ENCODE measurements at regions not wholly inside any gene's neighbourhood (a gene's known extent, or its start where the extent isn't known, plus 50 kb on each side); places are given as distances from the start of the nearest gene placed in this dataset.

DNA sequence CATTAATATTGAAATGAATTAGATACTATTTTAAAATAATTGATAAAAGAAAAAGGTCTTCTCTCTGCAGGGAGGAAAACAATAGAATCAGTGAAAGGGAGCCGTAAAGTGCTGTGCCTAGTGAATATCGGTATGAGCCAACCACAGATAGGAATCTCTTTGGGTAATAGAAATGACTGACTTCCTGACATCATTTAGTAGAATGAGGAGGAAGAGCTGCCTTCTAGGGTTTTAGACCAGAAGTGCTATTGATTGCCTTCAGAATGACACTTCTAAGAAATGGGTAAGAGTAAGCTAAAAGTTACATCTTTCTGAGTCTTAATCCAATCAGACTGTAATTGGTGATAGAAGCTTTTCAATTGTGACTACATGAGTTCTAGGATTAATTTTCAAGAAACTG lies 134.0 kb upstream of the MAP9 start:
- TF ChIP-seq POLR2A (IDR thresholded peaks at IDR 0.05), result no peak
- TF ChIP-seq, protein P1, sequence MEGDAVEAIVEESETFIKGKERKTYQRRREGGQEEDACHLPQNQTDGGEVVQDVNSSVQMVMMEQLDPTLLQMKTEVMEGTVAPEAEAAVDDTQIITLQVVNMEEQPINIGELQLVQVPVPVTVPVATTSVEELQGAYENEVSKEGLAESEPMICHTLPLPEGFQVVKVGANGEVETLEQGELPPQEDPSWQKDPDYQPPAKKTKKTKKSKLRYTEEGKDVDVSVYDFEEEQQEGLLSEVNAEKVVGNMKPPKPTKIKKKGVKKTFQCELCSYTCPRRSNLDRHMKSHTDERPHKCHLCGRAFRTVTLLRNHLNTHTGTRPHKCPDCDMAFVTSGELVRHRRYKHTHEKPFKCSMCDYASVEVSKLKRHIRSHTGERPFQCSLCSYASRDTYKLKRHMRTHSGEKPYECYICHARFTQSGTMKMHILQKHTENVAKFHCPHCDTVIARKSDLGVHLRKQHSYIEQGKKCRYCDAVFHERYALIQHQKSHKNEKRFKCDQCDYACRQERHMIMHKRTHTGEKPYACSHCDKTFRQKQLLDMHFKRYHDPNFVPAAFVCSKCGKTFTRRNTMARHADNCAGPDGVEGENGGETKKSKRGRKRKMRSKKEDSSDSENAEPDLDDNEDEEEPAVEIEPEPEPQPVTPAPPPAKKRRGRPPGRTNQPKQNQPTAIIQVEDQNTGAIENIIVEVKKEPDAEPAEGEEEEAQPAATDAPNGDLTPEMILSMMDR (IDR thresholded peaks at IDR 0.05 in 4 of 5, conservative IDR thresholded peaks at IDR 0.05 in 1 of 5), result no peak

Data from gastrocnemius medialis (tissue), 4 donors.